HG03571 (cell line): ENCODE measurements at regions not wholly inside any gene's neighbourhood (a gene's known extent, or its start where the extent isn't known, plus 50 kb on each side); places are given as distances from the start of the nearest gene placed in this dataset.
"Not testable (repeated sequence)": the region's sequence is repeated elsewhere in the genome, so short reads cannot be mapped to it uniquely, and the experiment has no call there.

Experiments used
- ATAC-seq: cut with Tn5 transposase; IDR thresholded peaks from one replicate; pipeline ENCODE4 v1.9.1; 2021; ENCODE audit not compliant: unreplicated experiment

- no peak for ATAC-seq
Observed at GRCh38 chr14:65834051-65834450, 421.5 kb downstream of the FUT8 start.

DNA sequence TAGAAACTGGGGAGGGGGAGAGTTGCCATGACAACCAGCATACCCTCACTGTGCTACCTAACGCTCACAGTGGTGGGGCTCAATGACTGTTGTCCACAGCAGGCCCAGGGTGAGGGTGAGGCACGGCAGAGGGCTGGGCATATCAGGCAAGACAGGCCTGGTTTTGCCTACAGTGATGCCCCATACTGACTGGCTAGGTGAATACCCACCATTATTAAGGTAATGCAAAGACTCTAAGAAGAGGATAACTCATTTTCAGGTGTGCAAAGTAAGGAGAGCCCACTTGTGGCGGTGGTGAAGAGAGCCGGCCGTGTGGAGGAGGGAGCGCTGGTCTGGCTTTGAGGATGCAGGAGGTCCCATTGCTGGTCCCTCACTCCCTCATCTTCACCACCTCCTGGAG lies 422.3 kb downstream of the FUT8 start:
- no peak for ATAC-seq

DNA sequence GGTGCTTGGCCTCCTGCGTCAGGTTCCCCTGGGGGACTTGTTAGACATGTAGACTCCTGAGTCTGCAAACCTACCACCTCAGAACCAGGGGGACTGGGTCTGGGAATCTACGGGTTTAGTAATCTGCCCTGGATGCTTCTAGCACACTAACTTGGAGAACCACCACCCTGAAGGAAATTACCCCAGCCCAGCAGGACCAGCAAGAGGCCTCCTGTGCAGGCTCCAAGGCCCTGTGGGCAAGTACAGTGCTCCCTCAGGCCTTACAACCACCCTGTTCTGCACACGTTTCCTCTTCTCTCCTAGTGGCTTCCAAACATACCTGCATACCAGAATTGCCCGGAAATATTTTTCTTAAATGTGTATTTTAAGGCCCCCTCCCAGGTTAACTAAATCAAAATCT lies 423.0 kb downstream of the FUT8 start:
- no peak for ATAC-seq

DNA sequence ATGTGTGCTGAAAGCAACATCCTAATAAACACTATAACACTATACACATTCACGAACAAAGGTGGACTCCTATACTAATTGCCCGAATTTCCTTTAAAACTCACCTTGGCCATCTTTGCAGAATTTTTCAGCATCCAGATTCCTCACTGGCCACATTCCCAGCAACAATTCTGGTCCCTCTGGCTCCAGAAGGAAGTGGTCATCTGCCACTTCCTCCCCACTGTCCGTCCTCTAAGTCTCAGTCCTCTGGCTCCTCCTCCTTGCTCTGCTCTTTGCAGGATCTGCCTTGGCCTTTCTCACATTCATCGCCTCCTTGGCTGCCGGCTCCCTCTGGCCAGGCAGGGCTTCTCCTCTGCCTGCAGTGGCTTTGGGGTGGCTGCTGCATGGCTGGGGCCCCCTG lies 426.0 kb downstream of the FUT8 start:
- no peak for ATAC-seq

DNA sequence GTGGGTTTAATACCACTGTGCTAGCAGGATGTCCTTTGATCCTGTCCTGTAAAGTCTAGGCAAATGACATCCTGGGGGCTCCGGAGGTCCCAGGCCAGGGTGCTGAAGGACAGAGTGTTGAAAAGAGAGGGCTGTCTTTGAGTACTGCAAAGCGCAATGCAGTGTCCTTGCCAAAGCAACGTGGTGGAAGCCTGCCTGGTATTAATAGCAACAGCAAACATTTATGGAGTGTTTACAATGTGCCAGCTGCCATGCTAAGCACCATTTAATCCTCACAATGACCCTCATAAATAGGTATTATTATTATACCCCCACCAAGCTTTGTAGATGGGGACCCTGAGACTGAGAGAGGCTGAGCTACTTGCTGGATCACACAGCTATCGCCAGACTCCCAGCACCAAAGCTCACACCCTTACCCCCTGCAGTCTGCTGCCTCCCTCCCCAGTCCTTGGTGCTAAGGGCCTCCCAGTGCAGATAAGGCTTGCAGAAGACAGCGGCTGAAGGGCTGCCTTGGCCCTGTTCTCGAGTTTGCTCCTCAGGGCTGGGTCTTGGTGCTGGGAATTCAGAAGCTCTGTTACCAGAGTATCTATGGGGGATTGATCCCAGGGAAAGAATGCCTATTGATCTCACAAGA lies 427.7 kb downstream of the FUT8 start:
- no peak for ATAC-seq

- no peak for ATAC-seq
Observed at GRCh38 chr14:65840786-65841185, 428.3 kb downstream of the FUT8 start.

DNA sequence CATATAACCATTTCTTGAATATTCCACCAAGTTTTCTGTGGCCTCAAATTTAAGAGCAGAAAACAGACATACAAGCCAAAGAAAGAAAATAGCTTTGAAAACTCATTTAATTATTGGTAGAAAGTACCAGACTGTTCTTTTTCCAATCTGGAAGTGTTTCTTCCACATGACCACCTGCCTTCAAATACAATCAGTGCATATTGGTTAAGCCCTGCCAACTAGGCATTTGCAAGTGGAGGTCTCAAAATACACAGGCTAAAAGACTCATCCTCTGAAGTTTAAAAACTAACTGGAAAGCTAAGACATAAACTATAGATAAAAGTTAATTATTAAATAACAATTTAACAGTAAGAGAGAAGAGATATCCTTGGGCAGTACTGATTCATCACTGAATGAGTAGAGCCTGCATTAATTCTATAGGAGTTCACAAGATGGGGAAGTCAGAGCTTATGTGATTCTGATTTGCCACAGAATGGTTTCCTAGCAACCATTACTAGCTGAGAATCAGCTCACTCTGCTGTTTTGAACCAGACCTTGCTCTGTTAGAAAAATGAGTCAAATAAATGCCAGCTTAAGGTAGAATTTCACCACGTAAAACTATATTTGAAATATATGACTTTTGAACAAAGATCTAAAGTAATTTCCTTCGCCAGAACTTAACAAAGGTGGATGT lies 433.8 kb downstream of the FUT8 start:
- no peak for ATAC-seq

DNA sequence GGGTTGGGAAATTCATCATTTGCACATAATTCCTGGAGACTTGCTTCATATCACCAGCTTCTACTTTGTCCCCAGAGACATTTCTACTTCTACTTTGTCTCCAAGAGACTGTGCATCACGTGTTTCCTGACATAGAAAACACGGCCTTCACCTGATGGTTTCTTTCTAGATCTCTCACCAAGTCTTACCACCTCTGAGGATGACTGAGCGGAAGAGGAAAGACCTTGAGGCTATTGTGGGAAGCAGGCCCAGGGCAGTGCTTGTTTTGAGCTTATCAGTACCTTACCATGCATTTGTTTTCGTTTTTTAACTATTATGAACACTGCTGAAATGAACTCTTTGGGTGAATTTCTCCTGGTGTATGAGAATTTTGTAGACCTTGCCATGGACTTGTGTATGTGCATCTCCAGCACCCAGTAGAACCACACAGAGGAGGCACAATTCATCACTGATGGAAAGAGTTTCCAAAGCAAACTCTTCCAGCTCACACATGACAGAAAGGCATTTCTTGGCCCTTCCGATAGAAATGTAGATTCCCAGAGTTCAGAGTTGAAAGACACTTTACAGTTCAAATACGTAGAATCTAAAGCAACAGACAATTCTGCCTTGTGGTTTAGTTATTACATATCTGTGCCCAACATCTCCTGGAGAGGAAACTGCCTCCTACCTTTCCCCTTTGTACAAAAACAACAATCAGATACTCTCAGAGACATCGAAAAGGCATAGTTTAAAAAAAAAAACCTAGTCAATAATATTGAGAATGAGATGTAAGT lies 434.7 kb downstream of the FUT8 start:
- ATAC-seq = peak; percentile 75

DNA sequence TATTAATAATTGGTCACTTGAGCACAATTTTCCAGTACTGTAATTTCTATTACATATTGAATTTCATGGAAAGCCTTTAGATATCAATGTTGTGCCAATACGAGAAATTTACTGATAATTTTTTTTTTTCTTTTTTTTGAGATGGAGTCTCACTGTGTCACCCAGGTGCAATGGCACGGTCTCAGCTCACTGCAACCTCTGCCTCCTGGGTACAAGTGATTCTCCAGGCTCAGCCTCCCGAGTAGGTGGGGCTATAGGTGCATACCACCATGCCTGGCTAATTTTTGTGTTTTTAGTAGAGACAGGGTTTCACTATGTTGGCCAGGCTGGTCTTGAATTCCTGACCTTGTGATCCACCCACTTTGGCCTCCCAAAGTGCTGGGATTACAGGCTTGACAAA lies 435.4 kb downstream of the FUT8 start:
- ATAC-seq = not testable (repeated sequence)

DNA sequence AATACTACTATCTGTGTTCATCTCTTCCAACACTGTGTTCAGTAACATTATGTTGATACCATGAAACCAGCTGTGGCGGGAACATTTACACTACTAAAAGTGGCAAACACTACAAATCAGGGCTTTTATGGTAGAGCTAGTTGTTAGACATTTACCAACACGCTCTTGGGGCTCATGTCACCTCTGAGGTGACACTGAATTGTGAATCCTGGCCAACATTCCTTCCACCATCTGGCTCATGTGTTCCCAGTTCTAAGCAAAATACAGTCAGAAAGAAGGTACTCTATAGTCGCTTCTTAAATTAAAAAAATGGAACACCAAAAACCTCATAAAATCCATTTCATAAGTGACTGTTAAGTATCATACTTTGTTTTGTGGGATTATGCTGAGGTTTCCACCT lies 436.6 kb downstream of the FUT8 start:
- no peak for ATAC-seq

- ATAC-seq = no peak
Observed at GRCh38 chr14:65849558-65849957, 437.0 kb downstream of the FUT8 start.

GRCh38 chr14:65850429-65851135 lies 438.1 kb downstream of the FUT8 start:
- ATAC-seq = no peak

GRCh38 chr14:65852689-65853088 lies 440.2 kb downstream of the FUT8 start:
- ATAC-seq = no peak

- no peak for ATAC-seq
Observed at GRCh38 chr14:65853407-65853955, 441.0 kb downstream of the FUT8 start.

GRCh38 chr14:65854215-65854614 lies 441.7 kb downstream of the FUT8 start:
- ATAC-seq = no peak

DNA sequence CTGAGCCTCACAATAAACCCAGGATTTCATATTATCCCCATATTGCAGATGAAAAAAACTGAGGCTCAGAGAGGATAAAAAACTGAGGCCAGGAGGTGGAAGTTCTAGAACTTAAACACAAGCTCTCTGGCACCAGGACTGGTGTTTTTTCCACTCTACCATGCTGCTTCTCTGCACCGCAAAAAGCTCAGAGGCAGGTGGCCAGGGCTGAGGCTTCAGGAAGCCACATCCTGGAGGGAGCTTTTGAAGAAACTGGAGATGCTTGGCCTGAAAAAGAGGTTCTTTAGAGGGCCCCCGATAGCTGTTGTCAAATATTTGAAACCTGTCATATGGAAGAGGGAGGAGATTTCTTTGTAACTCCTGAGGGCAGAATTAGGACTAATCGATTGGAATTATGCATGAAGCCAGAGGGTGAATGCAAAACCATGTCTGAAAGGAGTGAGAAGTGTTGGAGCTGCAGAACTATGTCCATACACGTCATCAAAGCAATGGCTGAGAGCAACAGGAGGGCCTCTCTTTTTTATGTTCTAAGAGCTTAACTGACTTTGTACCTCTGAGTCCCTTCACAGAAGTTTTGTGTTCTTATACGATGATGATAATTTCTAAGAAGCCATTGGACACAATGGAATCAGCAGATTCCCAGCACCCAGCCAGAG lies 448.6 kb downstream of the FUT8 start:
- no peak for ATAC-seq

DNA sequence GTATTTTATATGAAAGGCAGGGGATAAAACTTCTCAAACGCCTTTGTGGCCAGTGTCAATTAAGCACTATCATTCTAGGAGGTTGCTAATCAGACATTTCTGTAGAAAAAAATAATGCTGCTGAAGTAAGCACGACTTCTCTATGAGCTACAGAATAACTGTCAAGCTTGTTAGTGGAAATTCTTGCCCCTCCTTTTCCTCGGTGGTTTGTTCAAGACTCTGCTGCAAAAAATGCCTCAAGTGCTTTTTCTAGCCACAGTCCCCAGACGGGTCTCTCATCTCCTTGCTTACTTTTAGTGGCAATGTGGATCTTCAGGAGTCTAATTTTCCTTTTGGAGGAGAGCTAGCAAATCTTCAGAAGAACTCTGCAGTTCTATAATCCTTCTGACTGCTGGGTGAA lies 452.0 kb downstream of the FUT8 start:
- ATAC-seq = no peak

GRCh38 chr14:65864984-65865383 lies 452.5 kb downstream of the FUT8 start:
- no peak for ATAC-seq

DNA sequence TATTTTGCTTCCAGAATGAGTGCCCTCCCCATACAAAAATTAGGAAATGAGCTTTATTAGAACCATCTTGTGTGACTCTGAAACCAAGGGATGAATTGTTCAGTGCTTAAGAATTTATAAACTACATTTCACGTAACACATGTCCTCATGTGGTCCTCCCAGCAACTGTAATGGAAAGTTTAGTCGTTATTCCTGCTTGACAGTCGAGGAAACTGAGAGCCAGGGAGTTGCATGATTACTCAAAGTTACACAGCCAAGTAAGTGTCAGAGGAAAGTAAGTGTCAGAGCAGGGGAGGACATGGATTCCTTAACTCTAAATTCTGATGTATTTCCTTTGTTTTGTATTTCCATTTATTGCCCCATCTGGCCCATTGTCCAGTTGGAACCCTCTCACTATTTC lies 453.9 kb downstream of the FUT8 start:
- no peak for ATAC-seq

DNA sequence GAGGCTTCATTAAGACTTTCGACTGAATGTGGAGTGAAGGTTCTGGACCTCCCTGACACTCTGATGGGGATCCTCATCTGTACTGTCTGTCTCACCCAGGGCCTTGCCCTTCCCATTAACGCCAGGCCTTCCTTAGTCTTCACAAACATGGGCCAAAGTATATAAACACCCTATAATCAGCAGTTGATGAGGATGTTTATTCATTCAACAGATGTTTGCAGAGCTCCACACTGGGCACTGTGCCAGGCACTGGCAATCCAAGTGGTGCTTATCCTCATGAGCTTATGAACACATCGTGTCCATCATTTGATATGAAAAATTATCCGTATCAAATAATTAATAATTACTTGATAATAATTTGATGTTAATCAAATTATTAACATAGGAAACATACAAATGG lies 454.4 kb downstream of the FUT8 start:
- no peak for ATAC-seq

DNA sequence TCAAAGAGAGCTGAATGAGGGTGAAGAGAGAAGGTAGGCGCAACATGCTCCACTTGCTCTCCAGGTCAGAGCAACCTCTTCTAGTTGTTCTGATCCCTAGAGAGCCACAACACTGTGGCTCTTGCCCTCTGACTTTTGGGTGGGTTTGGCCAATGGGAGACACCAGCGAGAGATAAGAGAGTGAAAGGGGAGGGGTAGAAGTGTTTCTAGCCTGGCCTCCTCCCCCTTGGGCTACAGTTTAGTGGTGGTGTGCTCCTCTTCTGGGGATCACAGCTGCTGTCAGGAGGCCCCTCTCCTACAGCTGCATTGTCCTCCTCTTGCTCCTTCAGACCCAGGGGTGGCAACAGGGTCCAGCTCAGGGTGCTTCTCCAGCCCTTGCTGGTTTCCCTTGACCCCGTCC lies 454.8 kb downstream of the FUT8 start:
- ATAC-seq = no peak
